NCI-H510A (cell line): ENCODE measurements at regions not wholly inside any gene's neighbourhood (a gene's known extent, or its start where the extent isn't known, plus 50 kb on each side); places are given as distances from the start of the nearest gene placed in this dataset.
"Not testable (repeated sequence)": the region's sequence is repeated elsewhere in the genome, so short reads cannot be mapped to it uniquely, and the experiment has no call there.

ENCODE experiments used
- DNase-seq: peaks from one replicate; lab custom pipeline; 2025; lab: John Stamatoyannopoulos, UW

GRCh38 chr1:189986516-189986915 is 491.1 kb downstream of the BRINP3 start:
- DNase-seq: no peak

DNA sequence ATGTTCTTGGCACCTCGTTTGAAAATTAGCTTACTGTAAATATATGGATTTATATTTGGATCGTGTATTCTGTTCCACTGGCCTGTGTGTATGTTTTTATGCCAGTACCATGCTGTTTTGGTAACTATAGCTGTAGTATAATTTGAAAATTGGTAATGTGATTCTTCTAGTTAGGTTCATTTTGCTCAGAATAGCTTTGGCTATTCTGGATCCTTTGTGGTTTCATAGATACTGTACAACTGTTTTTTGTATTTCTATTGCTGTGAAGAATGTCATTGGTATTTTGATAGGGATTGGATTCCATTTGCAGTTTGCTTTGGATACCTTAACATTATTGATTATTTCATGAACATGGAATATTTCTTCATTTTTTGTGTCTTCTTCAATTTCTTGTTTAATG is 490.2 kb downstream of the BRINP3 start:
- no peak for DNase-seq

GRCh38 chr1:189992856-189993255 is 484.8 kb downstream of the BRINP3 start:
- DNase-seq: no peak

GRCh38 chr1:190000365-190000872 is 477.2 kb downstream of the BRINP3 start:
- no peak for DNase-seq

DNA sequence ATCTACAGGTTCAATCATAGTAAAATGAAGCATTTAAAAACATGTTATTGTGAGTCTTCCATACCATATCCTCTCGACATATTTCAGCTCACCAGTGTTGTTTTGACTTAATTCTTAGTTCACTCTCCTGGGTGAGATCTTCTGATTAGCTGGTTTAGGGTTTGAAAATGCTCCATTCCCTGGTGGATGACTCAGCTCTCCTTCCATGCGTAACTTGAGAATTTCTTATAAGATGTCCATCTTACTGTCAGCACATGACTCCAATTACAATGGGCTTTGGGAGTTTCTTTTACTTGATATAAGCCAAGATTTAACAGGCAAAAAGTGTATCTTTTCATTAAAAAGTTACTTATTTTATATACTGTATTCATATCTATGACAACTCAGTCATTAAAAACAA is 476.5 kb downstream of the BRINP3 start:
- no peak for DNase-seq

DNA sequence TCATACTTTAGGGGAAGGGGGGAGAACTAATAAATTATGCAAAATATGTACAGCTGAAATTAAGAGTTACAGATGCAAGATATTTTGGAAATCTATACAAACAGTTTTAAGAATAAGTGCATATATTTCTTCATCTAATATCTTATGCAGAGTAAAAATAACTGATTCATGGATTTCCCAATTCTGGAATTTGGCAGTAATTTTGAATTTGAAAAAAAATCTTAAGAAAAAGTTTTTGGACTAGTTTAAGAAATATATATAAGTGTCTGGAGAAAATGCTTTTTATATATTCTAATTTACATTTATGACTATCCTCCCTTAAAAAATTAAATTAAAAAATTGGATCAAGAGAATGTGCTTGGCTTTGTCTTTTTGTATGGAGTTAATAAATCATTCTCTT is 474.3 kb downstream of the BRINP3 start:
- DNase-seq: no peak

DNA sequence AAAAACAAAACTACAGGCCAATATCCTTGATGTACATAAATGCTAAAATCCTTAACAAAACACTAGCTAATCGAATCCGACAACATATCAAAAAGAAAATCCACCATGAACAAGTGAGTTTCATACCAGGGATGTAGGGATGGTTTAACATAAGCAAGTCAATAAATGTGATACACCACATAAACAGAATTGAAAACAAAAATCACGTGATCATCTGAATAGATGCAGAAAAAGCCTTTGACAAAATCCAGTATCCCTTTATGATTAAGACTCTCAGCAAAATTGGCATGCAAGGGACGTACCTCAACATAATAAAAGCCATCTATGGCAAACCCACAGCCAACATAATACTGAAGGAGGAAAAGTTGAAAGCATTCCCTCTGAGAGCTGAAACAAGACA is 466.1 kb downstream of the BRINP3 start:
- no peak for DNase-seq

DNA sequence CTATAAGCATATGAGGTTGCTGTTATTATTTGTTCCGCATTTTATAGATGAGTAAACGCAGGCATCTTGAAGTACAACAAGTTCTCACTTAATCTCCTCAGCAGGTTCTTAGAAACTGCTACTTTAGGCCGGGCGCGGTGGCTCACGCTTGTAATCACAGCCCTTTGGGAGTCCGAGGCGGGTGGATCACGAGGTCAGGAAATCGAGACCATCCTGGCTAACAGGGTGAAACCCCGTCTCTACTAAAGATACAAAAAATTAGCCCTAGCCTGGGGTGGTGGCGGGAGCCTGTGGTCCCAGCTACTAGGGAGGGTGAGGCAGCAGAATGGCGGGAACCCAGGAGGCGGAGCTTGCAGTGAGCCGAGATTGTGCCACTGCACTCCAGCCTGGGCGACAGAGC is 458.5 kb downstream of the BRINP3 start:
- not testable (repeated sequence) for DNase-seq

DNA sequence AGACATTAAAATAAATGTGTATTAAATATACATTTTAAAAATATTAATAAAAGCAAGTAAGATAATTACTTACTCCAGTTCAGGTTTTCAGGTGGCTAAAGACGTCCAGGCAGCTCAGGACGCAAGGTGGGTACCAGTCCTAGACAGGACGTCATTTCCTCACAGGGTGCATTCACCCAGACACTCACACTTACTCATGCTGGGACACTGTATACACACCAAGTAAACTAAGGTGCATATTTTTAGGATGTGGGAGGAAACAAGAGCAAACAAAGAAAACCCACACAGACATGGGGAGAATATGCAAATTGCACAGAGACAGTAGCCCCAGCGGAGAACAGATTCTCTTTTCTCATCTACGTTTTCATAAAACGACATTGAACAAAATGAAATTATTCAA is 457.9 kb downstream of the BRINP3 start:
- no peak for DNase-seq

DNA sequence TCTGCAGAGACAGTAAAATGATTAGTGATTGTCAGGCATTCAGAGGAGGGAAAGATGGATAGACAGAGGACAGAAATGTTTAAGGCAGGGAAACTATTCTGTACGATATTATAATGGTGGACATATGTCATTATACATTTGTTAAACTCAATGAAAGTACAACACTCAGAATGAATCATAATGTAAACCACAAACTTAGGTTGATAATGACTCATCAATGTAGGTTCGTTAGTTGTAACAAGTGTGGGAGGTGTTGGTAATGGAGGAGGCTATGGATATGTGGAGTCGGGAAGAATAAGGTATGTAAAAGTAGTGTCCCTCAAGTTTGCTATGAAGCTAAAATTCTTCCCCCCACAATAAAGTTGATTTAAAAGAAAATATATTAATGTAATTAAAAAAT is 455.0 kb downstream of the BRINP3 start:
- no peak for DNase-seq

GRCh38 chr1:190029441-190029840 is 448.2 kb downstream of the BRINP3 start:
- DNase-seq: no peak

DNA sequence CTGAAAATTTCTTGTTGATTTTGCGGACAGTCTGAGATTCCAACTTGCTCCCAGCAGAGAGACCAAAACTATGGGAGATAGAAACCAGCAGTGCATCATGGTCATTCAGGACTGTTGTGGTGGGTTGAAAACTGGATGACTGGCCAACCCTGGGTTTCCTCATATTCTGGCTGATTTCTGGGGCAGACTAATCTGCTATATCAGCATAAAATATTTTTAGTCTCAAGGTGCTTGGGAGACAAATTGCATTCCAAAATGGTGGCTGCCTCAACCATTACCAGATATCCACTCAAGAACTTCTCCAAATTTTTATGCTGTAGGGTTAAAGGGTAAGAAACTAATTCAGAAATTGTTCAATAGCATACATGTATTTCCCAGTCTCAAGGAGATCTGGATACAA is 434.0 kb downstream of the BRINP3 start:
- no peak for DNase-seq

GRCh38 chr1:190046231-190046630 is 431.4 kb downstream of the BRINP3 start:
- no peak for DNase-seq
